HepG2 (cell line): ENCODE measurements at regions not wholly inside any gene's neighbourhood (a gene's known extent, or its start where the extent isn't known, plus 50 kb on each side); places are given as distances from the start of the nearest gene placed in this dataset.
A peak's percentile ranks its signal among the peaks of the same experiment; 100 is the strongest.

Experiments used
- BORCS8-MEF2B ChIP-seq: sonication (generic); formaldehyde crosslinking; IDR thresholded peaks from 2 replicates; pipeline ENCODE4 v1.8.0; 2022; ENCODE audit warnings: mild to moderate bottlenecking, missing genetic modification reagents
- CHD4 ChIP-seq: fragments of 200-600 bp; sonication (generic); IDR thresholded peaks from 2 replicates; pipeline ENCODE4 v1.7.0; 2017; ENCODE audit warnings: mild to moderate bottlenecking, low read length, borderline replicate concordance
- EP300 ChIP-seq, 3 experiments: sonication (generic) in 1 of 3; formaldehyde crosslinking in 1 of 3; IDR thresholded peaks; 2 replicates each; pipeline versions ENCODE4 v1.5.1 to v1.6.1; 2011 to 2020; ENCODE audit warnings: low read depth in 2 of 3, low read length in 2 of 3, borderline replicate concordance in 1 of 3, improper control_type of control experiment in 1 of 3, mild to moderate bottlenecking in 1 of 3, missing genetic modification reagents in 1 of 3, moderate library complexity in 1 of 3
- FOXC1 ChIP-seq: sonication (generic); formaldehyde crosslinking; IDR thresholded peaks from 2 replicates; pipeline ENCODE4 v1.8.0; 2022; ENCODE audit warnings: mild to moderate bottlenecking, missing genetic modification reagents, borderline replicate concordance
- FOXK1 ChIP-seq: sonication (generic); formaldehyde crosslinking; IDR thresholded peaks from 2 replicates; pipeline ENCODE4 v1.4.0; 2020; ENCODE audit warnings: low read depth, missing genetic modification reagents, borderline replicate concordance
- KDM1A ChIP-seq: IDR thresholded peaks from 2 replicates; pipeline ENCODE4 v1.6.1; 2016; ENCODE audit warnings: missing compliant biosample characterization
- MAZ ChIP-seq, 2 experiments: sonication (generic) in 1 of 2; formaldehyde crosslinking in 1 of 2; IDR thresholded peaks; 2 replicates each; pipeline versions ENCODE4 v1.5.0 to v1.6.1; 2012 to 2020; ENCODE audit warnings: low read depth in 2 of 2, mild to moderate bottlenecking in 2 of 2, borderline replicate concordance in 1 of 2, improper control_type of control experiment in 1 of 2, low read length in 1 of 2, missing genetic modification reagents in 1 of 2, moderate library complexity in 1 of 2
- NR2C2 ChIP-seq: sonication (generic); formaldehyde crosslinking; IDR thresholded peaks from 2 replicates; pipeline ENCODE4 v1.4.0; 2020; ENCODE audit warnings: missing genetic modification reagents, mild to moderate bottlenecking, moderate library complexity, borderline replicate concordance
- NR3C1 ChIP-seq: sonication (generic); formaldehyde crosslinking; IDR thresholded peaks from 2 replicates; pipeline ENCODE4 v1.4.0; 2020; ENCODE audit warnings: missing genetic modification reagents
- REL ChIP-seq: sonication (generic); formaldehyde crosslinking; conservative IDR thresholded peaks from 2 replicates; pipeline ENCODE4 v1.8.0; 2022; ENCODE audit warnings: mild to moderate bottlenecking, missing genetic modification reagents, moderate library complexity
- TGIF2 ChIP-seq: IDR thresholded peaks from 2 replicates; pipeline ENCODE4 v1.6.1; 2016; ENCODE audit warnings: control low read depth, missing compliant biosample characterization
- ZBTB7A ChIP-seq: sonication (generic); formaldehyde crosslinking; IDR thresholded peaks from 2 replicates; pipeline ENCODE4 v1.8.0; 2022; ENCODE audit warnings: mild to moderate bottlenecking, missing genetic modification reagents
- ZSCAN21 ChIP-seq: sonication (generic); formaldehyde crosslinking; IDR thresholded peaks from 2 replicates; pipeline ENCODE4 v1.8.0; 2022; ENCODE audit warnings: mild to moderate bottlenecking, missing genetic modification reagents, moderate library complexity, borderline replicate concordance
- TF ChIP-seq, protein P1 (sequence below): sonication (generic); formaldehyde crosslinking; IDR thresholded peaks from 2 replicates; pipeline ENCODE4 v1.8.0; 2023; ENCODE audit warnings: mild to moderate bottlenecking, missing genetic modification reagents
- TF ChIP-seq, protein P2 (sequence below): sonication (generic); formaldehyde crosslinking; IDR thresholded peaks from 2 replicates; pipeline ENCODE4 v1.8.0; 2022; ENCODE audit warnings: mild to moderate bottlenecking, missing genetic modification reagents, borderline replicate concordance
- TF ChIP-seq, protein P3 (sequence below): sonication (generic); formaldehyde crosslinking; IDR thresholded peaks from 2 replicates; pipeline ENCODE4 v1.5.1; 2020; ENCODE audit warnings: mild to moderate bottlenecking, missing genetic modification reagents, moderate library complexity
- TF ChIP-seq, protein P4 (sequence below): sonication (generic); formaldehyde crosslinking; IDR thresholded peaks from 2 replicates; pipeline ENCODE4 v1.5.1; 2020; ENCODE audit warnings: mild to moderate bottlenecking, missing genetic modification reagents

DNA sequence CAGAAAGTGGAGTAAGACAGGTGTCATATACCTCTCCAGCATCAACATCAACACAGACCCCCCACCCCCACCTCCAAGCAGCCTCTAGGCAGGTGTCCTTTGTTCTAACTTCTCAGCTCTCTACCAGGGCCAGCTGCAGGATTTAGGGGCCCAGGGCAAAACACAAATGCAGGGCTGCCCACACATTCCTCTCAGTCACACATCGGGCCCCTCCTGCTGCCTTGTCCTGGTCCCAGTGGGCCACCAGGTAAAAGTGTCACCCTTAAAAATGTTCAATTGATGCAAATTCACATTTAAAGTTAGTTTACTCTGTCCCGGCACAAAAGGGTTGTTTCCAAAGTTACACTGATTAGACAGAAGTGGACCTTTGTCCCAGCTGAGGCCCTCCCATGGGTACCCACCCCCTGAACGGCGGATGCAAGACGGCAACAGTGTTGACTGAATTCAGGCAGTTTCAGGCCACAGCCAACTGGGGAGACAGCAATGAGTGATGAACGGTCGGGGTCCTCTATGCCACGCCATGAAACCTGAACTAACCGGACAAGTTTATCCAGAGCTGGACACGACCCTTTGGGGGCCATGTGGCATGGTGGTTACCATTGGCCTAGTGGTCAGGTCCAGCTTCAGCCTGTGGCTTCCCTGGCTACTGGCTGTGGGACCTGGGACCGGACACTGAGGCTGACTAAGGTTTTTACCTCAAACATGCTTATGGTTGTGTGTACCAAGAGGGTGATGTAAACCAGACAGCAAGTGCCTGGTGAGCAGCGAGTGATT lies 52.2 kb upstream of the UNC93A start (continued):
- no peak for TF ChIP-seq KDM1A (CRISPR knock-in tag)
- TF ChIP-seq FOXK1, result no peak
- TF ChIP-seq FOXC1 (CRISPR knock-in tag), result peak; percentile 86; the same call in 1 of the 2 replicates
- TF ChIP-seq BORCS8-MEF2B (CRISPR knock-in tag), result no peak
- peak; percentile 41 for TF ChIP-seq ZSCAN21 (CRISPR knock-in tag)
- TF ChIP-seq, protein P1, sequence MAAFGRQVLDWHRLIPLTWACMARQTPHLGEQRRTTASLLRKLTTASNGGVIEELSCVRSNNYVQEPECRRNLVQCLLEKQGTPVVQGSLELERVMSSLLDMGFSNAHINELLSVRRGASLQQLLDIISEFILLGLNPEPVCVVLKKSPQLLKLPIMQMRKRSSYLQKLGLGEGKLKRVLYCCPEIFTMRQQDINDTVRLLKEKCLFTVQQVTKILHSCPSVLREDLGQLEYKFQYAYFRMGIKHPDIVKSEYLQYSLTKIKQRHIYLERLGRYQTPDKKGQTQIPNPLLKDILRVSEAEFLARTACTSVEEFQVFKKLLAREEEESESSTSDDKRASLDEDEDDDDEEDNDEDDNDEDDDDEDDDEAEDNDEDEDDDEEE (CRISPR knock-in tag), result no peak
- TF ChIP-seq REL (CRISPR knock-in tag), result no peak
- TF ChIP-seq, protein P2, sequence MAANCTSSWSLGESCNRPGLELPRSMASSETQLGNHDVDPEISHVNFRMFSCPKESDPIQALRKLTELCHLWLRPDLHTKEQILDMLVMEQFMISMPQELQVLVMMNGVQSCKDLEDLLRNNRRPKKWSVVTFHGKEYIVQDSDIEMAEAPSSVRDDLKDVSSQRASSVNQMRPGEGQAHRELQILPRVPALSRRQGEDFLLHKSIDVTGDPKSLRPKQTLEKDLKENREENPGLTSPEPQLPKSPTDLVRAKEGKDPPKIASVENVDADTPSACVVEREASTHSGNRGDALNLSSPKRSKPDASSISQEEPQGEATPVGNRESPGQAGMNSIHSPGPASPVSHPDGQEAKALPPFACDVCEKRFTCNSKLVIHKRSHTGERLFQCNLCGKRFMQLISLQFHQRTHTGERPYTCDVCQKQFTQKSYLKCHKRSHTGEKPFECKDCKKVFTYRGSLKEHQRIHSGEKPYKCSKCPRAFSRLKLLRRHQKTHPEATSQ (CRISPR knock-in tag), result peak; percentile 14; the same call in 1 of the 2 replicates
- TF ChIP-seq CHD4, result no peak; the same call in 1 of the 2 replicates
- TF ChIP-seq EP300 (IDR thresholded peaks at IDR 0.05; ENCODE audit: low read depth in 2 of 2, low read length in 2 of 2), result peak in 1 of 2 experiments; percentile 56; a peak in 2 of 4 replicates
- TF ChIP-seq EP300 (CRISPR knock-in tag; IDR thresholded peaks at IDR 0.05; ENCODE audit: borderline replicate concordance), result no peak
- TF ChIP-seq, protein P3, sequence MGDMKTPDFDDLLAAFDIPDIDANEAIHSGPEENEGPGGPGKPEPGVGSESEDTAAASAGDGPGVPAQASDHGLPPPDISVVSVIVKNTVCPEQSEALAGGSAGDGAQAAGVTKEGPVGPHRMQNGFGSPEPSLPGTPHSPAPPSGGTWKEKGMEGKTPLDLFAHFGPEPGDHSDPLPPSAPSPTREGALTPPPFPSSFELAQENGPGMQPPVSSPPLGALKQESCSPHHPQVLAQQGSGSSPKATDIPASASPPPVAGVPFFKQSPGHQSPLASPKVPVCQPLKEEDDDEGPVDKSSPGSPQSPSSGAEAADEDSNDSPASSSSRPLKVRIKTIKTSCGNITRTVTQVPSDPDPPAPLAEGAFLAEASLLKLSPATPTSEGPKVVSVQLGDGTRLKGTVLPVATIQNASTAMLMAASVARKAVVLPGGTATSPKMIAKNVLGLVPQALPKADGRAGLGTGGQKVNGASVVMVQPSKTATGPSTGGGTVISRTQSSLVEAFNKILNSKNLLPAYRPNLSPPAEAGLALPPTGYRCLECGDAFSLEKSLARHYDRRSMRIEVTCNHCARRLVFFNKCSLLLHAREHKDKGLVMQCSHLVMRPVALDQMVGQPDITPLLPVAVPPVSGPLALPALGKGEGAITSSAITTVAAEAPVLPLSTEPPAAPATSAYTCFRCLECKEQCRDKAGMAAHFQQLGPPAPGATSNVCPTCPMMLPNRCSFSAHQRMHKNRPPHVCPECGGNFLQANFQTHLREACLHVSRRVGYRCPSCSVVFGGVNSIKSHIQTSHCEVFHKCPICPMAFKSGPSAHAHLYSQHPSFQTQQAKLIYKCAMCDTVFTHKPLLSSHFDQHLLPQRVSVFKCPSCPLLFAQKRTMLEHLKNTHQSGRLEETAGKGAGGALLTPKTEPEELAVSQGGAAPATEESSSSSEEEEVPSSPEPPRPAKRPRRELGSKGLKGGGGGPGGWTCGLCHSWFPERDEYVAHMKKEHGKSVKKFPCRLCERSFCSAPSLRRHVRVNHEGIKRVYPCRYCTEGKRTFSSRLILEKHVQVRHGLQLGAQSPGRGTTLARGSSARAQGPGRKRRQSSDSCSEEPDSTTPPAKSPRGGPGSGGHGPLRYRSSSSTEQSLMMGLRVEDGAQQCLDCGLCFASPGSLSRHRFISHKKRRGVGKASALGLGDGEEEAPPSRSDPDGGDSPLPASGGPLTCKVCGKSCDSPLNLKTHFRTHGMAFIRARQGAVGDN (CRISPR knock-in tag), result peak; percentile 84
- TF ChIP-seq, protein P4, sequence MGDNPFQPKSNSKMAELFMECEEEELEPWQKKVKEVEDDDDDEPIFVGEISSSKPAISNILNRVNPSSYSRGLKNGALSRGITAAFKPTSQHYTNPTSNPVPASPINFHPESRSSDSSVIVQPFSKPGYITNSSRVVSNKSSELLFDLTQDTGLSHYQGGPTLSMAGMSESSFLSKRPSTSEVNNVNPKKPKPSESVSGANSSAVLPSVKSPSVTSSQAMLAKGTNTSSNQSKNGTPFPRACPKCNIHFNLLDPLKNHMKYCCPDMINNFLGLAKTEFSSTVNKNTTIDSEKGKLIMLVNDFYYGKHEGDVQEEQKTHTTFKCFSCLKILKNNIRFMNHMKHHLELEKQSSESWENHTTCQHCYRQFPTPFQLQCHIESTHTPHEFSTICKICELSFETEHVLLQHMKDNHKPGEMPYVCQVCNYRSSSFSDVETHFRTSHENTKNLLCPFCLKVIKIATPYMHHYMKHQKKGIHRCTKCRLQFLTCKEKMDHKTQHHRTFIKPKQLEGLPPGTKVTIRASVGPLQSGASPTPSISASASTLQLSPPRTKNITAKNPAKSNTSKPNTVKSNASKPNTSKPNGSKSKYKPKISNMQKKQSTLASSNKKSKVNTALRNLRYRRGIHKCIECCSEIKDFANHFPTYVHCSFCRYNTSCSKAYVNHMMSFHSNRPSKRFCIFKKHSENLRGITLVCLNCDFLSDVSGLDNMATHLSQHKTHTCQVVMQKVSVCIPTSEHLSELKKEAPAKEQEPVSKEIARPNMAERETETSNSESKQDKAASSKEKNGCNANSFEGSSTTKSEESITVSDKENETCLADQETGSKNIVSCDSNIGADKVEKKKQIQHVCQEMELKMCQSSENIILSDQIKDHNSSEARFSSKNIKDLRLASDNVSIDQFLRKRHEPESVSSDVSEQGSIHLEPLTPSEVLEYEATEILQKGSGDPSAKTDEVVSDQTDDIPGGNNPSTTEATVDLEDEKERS (CRISPR knock-in tag), result peak; percentile 60; the same call in 1 of the 2 replicates
- TF ChIP-seq TGIF2 (CRISPR knock-in tag), result 0 out of 2 replicates have a peak, but pooled peaks have one; percentile 48
- no peak for TF ChIP-seq ZBTB7A (CRISPR knock-in tag)
- TF ChIP-seq NR2C2 (CRISPR knock-in tag), result 0 out of 2 replicates have a peak, but pooled peaks have one; percentile 9
- no peak for TF ChIP-seq MAZ (IDR thresholded peaks at IDR 0.05; ENCODE audit: borderline replicate concordance, low read depth, low read length)
- 0 out of 2 replicates have a peak, but pooled peaks have one; percentile 7 for TF ChIP-seq MAZ (CRISPR knock-in tag; IDR thresholded peaks at IDR 0.05; ENCODE audit: low read depth)
- no peak for TF ChIP-seq NR3C1
